Thyroid gland (tissue), 4 donors: ENCODE measurements at regions not wholly inside any gene's neighbourhood (a gene's known extent, or its start where the extent isn't known, plus 50 kb on each side); places are given as distances from the start of the nearest gene placed in this dataset.
"Not testable (repeated sequence)": the region's sequence is repeated elsewhere in the genome, so short reads cannot be mapped to it uniquely, and the experiment has no call there.

Experiments used
- DNase-seq, 2 donors: peaks; one replicate each; pipeline ENCODE4 v3.0.0-alpha.2; 2019
- H3K27ac ChIP-seq, 3 donors: fragments of 200-600 bp; sonication (generic); 1 replicate in 2 of 3; 2 replicates in 1 of 3; pipeline ENCODE4 v1.5.1; 2016 to 2019; ENCODE audit warnings: mild to moderate bottlenecking in 1 of 3, moderate library complexity in 1 of 3
- H3K27me3 ChIP-seq: fragments of 200-600 bp; sonication (generic); one replicate; pipeline ENCODE4 v1.5.1; 2019
- H3K36me3 ChIP-seq, 2 donors: fragments of 200-600 bp; sonication (generic); one replicate each; pipeline ENCODE4 v1.5.1; 2016 to 2019
- H3K4me1 ChIP-seq, 2 donors: fragments of 200-600 bp; sonication (generic); one replicate each; pipeline ENCODE4 v1.5.1; 2017 to 2019
- H3K4me3 ChIP-seq, 3 donors: fragments of 200-600 bp; sonication (generic); replicated peaks in 1 of 3; 1 replicate in 2 of 3; 2 replicates in 1 of 3; pipeline ENCODE4 v1.5.1; 2016; ENCODE audit warnings: mild to moderate bottlenecking in 1 of 3
- H3K9me3 ChIP-seq: fragments of 200-600 bp; sonication (generic); one replicate; pipeline ENCODE4 v1.5.1; 2017
- POLR2A ChIP-seq, 2 donors: fragments of 450-650 bp; IDR thresholded peaks; one replicate each; pipeline ENCODE4 v1.6.1; 2017; ENCODE audit warnings: antibody characterized with exemption in 2 of 2, mild to moderate bottlenecking in 2 of 2, moderate library complexity in 1 of 2
- WGBS, 2 donors: methylation state at CpG; one replicate each; pipeline ENCODE4 v1.1.5; 2017; 5-methylcytosine and 5-hydroxymethylcytosine counted together
- intact Hi-C: fragments of 100-400 bp; cut with DNase I; formaldehyde crosslinking; loops from one replicate; pipeline ENCODE4 v1.15.1; 2023
- TF ChIP-seq, protein P1 (sequence below), 6 experiments: fragments of 200-600 bp in 3 of 6; fragments of 450-650 bp in 3 of 6; sonication (generic) in 3 of 6; IDR thresholded peaks; one replicate each; pipeline ENCODE4 v1.5.1; 2016 to 2019; ENCODE audit warnings: antibody characterized with exemption in 6 of 6, mild to moderate bottlenecking in 2 of 6, inconsistent platforms in 1 of 6, moderate library complexity in 1 of 6

DNA sequence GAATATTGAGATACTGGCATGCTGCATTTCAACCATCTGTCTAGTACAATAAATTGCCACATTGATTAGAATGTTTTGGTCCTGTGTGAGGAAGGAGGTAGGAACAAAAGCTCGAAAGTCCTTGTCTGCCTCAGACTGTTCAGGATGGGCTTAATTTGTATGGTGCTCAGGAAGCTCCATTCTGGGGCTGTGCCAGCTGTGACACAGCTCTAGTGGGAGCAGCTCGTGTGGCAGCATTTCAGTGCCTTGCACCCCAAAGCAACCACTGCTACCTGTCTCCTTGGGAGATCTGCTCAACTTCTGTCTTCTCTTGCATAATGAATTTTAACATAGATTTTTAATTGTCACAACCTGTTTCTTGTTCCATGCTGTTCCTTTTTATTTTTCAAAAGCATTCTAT, 144.4 kb upstream of the THUMPD2 start:
- Histone ChIP-seq H3K9me3 (no peaks in the 10 kb centered on the region), H3K27me3 (no peaks in the 10 kb centered on the region), H3K27ac (no peak overlapping the region), H3K36me3 (no peaks in the 10 kb centered on the region), H3K4me3 (no peak overlapping the region), H3K4me1 (no peaks in the 10 kb centered on the region)
- WGBS, 2 donors = 72 to 90% methylated on average over 2 of the region's 2 CpGs
- DNase-seq = no peak
- intact Hi-C loops = no loop called here
- TF ChIP-seq, protein P1, sequence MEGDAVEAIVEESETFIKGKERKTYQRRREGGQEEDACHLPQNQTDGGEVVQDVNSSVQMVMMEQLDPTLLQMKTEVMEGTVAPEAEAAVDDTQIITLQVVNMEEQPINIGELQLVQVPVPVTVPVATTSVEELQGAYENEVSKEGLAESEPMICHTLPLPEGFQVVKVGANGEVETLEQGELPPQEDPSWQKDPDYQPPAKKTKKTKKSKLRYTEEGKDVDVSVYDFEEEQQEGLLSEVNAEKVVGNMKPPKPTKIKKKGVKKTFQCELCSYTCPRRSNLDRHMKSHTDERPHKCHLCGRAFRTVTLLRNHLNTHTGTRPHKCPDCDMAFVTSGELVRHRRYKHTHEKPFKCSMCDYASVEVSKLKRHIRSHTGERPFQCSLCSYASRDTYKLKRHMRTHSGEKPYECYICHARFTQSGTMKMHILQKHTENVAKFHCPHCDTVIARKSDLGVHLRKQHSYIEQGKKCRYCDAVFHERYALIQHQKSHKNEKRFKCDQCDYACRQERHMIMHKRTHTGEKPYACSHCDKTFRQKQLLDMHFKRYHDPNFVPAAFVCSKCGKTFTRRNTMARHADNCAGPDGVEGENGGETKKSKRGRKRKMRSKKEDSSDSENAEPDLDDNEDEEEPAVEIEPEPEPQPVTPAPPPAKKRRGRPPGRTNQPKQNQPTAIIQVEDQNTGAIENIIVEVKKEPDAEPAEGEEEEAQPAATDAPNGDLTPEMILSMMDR (IDR thresholded peaks at IDR 0.05) = no peak
- no peak for TF ChIP-seq POLR2A (IDR thresholded peaks at IDR 0.05)

DNA sequence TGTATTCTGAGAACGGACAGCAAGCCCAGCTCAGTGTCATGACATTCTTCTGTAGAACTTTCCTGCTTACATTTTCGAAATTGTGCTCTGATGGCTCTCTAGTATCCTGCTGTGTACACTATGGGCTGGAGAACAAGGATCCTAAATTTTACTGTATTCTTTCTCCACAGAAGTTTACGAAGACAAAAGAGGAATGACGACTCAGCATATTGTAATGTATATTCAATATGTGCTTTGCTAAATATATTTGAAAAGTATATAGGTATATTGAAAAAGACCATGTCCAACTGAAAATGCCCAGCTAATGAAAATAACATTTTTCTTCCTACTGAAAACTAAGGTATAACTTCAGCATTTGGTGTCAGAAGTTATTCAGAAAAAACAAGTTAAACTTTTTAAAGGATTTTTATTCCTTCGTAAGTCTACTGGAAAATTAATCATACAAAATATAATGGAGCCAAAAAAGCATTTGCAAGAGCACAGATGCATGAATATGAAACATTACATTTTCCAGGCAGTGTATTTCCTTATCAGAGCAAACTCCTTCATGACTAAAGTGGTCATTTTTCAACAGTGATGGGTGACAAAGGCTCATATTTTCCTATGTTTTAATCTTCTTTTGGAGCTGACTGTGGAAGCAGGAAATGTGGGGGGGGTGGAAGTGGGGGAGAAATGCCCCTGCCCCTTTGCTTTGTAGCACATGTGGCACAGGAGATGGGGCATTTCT, 143.8 kb upstream of the THUMPD2 start:
- WGBS, 2 donors = 76 to 88% methylated on average over 5 of the region's 5 CpGs
- Histone ChIP-seq H3K9me3 (no peaks in the 10 kb centered on the region), H3K4me3 (no peak overlapping the region), H3K27me3 (no peaks in the 10 kb centered on the region), H3K36me3 (no peaks in the 10 kb centered on the region), H3K4me1 (no peaks in the 10 kb centered on the region), H3K27ac (no peak overlapping the region)
- no peak for TF ChIP-seq POLR2A (IDR thresholded peaks at IDR 0.05)
- TF ChIP-seq, protein P1 (IDR thresholded peaks at IDR 0.05) = no peak
- intact Hi-C loops = no loop called here
- DNase-seq = no peak

DNA sequence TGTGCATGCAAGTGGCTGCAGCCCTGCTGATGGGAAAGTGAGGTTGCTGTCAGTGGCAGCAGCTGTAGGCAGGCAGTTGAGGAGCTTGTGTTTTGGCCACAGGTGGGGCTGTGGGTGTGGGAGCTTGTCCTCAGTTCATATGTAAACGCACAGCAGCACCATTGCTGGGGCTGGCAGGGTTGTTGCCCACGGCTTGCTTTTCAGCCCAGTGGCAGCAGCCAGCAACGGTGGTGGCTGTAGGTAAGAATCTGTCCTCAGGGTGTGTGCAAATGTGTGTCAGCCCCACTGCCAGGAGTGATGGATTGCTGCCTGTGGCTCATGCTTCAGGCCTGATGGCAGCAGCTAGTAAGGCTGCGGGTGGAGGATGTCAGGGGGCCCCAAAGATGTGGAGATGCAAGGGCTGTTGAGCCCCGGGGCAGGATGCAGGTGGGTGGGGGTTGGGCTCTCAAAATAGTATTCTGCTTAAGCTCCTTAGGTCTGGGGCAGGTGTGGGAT, 141.3 kb upstream of the THUMPD2 start:
- WGBS, 2 donors = 72 to 74% methylated on average over 5 of the region's 5 CpGs
- H3K9me3 ChIP-seq = no peaks in the 10 kb centered on the region
- H3K36me3 ChIP-seq = no peaks in the 10 kb centered on the region
- no peaks in the 10 kb centered on the region for H3K4me1 ChIP-seq
- intact Hi-C loops = no loop called here
- no peak for DNase-seq
- H3K4me3 ChIP-seq = no peak overlapping the region
- no peak overlapping the region for H3K27ac ChIP-seq
- TF ChIP-seq, protein P1 (IDR thresholded peaks at IDR 0.05) = no peak
- TF ChIP-seq POLR2A (IDR thresholded peaks at IDR 0.05) = no peak
- H3K27me3 ChIP-seq = no peaks in the 10 kb centered on the region

DNA sequence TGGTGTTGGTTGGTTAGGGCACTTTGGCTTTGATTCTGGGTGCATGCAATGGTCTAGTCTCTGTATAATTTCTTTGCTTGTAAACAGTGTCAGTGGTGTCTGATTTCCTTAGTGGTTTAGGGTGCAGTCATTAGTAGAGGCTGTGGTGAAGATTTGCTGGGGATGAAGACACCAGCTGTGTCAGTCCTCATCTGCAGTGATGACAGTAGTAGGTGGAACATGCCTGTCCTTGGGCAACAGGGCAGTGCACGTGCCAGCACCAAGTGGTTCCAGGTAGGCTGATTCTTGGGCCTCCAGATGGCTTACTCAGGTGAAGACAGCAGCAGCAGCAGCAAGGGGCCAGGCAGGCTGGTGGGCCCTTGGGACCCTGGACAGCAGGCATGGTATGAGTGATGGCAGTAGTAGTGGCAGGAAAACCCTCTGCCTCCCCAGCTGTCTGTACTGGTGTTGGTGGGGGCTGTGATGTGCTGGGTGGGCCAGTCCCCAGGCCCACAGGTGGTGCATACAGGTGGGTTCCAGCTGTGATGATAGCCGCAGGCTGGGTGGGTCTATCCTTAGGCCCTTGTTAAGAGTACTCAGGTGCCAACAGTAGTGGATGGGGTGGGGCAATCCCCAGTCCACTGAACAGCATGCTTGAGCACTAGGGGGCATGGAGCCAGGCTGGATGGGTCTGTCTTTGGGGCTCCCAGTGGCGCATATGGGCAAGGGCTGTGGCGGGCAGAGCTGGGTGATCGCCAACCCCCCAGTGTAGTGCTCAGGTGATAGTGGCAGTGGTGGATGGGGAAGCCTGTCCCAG, 140.7 kb upstream of the THUMPD2 start:
- no peak for TF ChIP-seq POLR2A (IDR thresholded peaks at IDR 0.05)
- TF ChIP-seq, protein P1 (IDR thresholded peaks at IDR 0.05) = no peak
- 80 to 91% methylated on average over 2 to 5 of the region's 5 CpGs for WGBS, 2 donors
- no peak overlapping the region for H3K4me3 ChIP-seq
- no peaks in the 10 kb centered on the region for H3K4me1 ChIP-seq
- no peaks in the 10 kb centered on the region for H3K9me3 ChIP-seq
- no peak for DNase-seq
- intact Hi-C loops = no loop called here
- no peaks in the 10 kb centered on the region for H3K36me3 ChIP-seq
- H3K27me3 ChIP-seq = no peaks in the 10 kb centered on the region
- H3K27ac ChIP-seq = no peak overlapping the region

DNA sequence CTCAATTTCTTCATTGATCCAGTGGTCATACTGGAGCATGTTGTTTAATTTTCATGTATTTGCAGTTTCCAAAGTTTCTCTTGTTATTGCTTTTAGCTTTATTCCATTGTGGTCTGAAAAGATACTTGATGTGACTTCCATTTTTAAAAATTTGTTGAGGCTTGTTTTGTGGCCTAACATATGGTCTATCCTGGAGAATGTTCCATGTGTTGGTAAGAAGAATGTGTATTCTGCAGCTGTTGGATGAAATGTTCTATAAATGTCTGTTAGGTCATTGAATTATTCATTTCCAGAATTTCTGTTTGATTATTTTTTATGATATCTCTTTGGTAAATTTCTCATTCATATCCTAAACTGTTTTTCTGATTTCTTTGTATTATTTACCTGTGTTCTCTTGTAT, 139.8 kb upstream of the THUMPD2 start:
- Histone ChIP-seq H3K4me1 (no peaks in the 10 kb centered on the region), H3K27me3 (no peaks in the 10 kb centered on the region), H3K9me3 (no peaks in the 10 kb centered on the region), H3K36me3 (no peaks in the 10 kb centered on the region), H3K4me3 (no peak overlapping the region), H3K27ac (no peak overlapping the region)
- intact Hi-C loops = no loop called here
- DNase-seq = no peak
- TF ChIP-seq, protein P1 (IDR thresholded peaks at IDR 0.05) = no peak
- no peak for TF ChIP-seq POLR2A (IDR thresholded peaks at IDR 0.05)

DNA sequence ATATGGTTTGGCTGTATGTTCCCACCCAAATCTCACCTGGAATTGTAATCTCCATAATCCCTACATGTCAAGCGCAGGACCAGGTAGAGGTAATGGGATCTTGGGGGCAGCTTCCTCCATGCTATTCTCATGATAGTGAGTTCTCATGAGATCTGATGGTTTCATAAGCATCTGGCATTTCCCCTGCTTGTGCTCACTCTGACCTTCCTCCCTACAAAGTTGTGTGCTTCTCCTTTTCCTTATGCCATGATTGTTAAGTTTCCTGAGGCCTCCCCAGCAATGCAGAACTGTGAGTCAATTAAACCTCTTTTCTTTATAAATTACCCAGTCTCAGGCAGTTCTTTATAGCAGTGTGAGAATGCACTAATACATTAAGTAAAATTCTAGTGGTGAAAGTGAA, 138.3 kb upstream of the THUMPD2 start:
- H3K4me3 ChIP-seq, DNase-seq, H3K27me3 ChIP-seq, H3K4me1 ChIP-seq, H3K27ac ChIP-seq, H3K36me3 ChIP-seq, H3K9me3 ChIP-seq, intact Hi-C loops: not testable (repeated sequence)
- 100% methylated on average over 1 of the region's 1 CpG for WGBS, 2 donors
